Stimulated activated CD4-positive, alpha-beta T cell treated with anti-CD3 and anti-CD28 coated beads, TNF-alpha, amount 100 ng/mL, for 48 hours (primary cell): ENCODE measurements at regions not wholly inside any gene's neighbourhood (a gene's known extent, or its start where the extent isn't known, plus 50 kb on each side); places are given as distances from the start of the nearest gene placed in this dataset.
"Not testable (repeated sequence)": the region's sequence is repeated elsewhere in the genome, so short reads cannot be mapped to it uniquely, and the experiment has no call there.

Experiments used
- DNase-seq, 3 donors: peaks; one replicate each; pipeline ENCODE4 v3.0.0-alpha.2; 2020; ENCODE audit warnings: low read depth in 3 of 3

DNA sequence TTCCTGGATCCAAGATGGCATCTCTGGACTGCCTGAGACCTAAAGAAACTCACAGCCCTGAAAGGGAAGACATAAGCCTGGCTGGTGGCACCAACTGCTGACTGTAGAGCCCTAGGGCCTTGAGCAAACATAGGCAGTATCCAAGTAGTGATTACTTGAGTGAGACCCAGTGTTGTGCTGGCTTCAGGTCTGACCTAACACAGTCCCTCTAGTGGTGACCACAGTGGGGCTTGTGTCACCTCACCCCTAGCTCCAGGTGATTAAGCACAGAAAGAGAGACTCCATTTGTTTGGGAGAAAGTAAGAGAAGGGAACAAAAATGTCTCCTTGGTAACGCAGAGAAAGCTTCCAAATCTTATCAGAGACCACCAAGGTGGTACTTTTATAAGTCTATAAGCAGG lies 496.3 kb upstream of the HTR2C start:
- DNase-seq: no peak

DNA sequence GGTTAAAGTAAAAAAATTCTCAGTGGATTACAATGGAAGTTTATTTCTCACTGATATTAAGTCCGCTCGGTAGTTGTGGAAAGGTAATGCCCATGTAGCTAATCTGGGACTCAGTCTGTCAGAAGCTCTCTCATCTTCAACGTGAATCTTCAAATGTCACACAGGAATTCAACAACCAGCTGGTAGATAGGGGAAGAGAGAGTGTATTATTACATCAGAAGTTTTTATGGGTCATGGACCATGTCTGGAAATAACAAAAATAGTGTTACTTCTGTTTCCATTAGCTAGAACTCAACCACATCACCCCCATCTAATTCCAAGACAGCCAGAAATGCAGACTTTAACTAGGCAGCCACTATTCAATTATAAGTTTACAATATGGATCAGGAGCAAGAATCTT lies 506.1 kb upstream of the HTR2C start:
- no peak for DNase-seq

DNA sequence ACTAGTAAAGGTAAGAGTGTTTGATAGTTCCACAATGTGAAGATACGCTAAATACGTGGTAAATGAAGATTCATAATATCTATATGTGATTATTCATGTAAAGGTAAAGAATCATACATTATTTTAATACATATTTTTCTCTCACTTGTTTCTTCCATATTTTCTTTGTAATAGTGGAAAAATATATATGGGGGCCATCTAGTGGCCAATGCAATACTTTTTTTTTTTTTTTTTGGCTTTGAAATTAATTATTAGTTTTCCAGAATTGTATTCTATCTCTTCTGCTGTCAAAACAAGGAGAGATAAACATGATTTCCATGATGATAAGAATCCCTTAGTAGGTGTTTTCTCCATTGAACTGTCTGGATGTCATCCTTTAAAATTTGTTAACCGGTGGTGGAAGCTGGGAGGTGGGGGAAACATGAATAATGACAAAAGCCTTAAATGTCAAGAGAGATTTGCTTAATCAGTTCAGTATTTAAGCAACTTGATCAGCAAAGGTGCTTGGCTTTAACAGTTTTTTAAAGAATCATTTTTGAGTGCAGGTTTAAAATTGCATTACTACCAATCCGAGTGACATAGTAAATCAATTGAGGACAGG lies 508.7 kb upstream of the HTR2C start:
- no peak for DNase-seq

DNA sequence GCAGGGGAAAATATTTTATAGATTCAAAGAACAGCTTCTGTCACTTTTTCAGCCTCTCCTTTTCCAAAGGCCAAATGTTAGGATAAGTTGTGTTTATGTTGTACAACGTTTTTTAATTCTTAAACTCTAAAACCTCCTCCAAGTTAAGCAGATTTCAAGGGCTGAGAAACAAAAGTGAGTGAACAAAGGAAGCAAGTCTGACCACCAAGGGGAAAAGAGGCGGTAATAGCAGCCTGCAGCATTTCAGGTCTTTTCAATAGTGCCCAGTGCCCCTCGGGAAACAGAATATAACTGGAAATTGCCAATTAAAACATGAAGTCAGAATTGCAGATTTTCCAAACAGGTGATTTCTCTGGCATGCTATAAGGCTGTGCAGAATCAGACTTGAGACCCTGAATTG lies 510.0 kb upstream of the HTR2C start:
- no peak for DNase-seq

DNA sequence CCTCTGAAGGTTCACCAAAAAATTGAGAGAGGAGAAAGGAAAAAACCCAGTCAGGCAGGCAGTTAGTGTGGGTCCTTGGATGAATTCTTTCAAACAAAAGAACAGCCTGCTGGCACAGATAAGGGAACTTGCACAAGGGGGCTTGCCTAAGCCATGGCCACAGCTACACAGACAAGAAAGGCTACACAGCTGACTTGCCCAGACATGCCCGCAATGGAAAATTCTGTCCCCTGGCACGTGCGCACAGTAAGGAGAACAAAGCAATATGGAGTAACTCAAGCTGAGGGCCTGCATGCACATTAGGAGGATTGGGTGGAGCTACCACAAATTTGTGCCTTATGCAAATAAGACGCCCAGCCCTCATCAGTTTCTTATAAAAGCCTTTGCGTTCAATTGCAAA lies 512.5 kb upstream of the HTR2C start:
- DNase-seq: no peak

- DNase-seq: no peak
These were observed 518.2 kb upstream of the HTR2C start for GRCh38 chrX:114065577-114066223.

DNA sequence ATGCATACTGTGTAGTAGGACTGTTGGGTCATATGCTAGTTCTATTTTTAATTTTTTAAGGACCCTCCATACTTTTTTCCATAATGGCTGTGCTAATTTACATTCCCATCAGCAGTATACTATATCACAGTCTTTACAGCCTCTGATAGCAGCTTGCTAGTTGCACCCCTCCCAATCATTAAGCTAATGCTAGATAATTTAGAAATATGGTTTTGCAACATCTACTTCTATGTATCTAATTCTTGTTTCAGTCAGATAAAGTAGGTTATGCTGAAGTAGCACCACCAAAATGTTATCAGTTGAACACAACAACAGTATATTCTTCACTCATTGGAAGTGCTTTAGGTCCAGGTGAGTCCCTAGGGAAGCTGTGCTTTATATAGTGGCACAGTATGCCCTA lies 522.7 kb upstream of the HTR2C start:
- no peak for DNase-seq

- no peak for DNase-seq
These were observed 524.9 kb upstream of the HTR2C start for GRCh38 chrX:114058988-114059418.

DNA sequence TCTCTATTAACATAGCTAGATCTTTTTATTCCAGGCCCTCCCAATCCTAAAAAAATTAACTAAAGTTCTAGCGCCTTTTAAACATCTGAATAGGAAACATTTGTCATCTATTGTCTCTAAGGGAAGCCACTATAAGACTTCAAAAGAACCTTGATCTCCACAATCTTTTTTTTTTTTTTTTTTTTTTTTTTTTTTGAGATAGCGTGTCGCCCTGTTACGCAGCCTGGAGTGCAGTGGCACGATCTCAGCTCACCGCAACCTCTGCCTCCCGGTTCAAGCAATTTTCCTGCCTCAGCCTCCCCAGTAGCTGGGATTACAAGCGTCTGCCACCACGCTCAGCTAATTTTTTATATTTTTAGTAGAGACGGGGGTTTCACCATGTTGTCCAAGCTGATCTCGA lies 526.5 kb upstream of the HTR2C start:
- not testable (repeated sequence) for DNase-seq

DNA sequence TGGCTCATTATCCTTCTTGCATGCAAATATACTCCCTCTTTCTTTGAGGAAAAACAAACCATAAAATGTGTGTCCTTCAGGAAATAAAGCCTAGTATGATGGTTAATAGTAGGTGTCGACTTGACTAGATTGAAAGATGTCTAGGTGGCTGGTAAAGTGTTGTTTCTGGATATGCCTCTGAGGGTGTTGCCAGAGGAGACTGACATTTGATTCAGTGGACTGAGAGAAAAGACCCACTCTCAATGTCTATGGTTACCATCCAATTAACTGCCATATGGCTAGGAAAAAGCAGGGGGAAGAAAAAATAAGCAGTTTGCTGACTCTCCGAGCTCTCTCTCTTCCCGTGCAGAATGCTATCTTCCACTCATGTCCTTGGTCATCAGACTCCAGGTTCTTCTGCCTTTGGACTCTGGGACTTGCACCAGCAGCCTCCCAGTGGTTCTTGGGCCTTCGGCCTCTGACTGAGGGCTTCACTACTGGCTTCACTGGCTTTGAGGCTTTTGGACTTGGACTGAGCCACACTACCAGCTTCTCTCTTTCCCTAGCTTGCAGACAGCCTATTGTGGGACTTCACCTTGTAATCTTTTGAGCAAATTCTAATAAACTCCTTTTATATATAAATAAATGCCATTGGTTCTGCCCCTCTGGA lies 532.1 kb upstream of the HTR2C start:
- no peak for DNase-seq

DNA sequence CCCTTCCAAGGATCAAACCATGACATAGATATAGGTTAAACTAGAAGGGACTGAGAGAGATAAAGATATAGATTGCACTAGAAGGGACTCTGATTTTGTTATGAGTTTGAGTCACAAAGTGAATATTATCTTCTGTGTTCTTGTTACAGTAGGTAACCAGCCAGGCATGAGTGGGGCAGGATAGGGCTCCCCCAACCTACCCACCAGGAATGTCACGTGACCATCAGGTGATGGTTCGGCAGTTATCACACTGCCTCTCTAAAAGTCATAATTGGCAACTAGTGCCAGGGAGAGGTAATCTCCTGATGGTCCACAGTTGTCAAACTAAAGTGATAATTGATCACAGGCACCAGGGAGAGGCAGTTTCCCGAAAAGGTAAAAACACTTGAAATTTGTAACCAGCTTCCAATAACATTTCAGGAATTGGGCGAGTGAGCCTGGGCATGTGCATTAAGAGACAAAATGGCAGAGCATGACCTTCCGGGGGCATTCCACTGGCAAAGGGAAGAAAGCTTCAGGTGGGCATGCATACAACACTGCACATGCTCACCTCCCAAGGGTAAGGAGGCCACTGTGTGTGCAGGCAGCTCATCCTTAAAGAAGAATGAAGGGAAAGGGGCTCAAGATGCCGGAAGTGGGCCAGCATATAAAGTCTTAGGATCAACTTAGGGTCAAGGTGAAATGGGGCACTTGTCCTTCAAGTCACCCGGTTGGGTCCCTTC lies 533.6 kb upstream of the HTR2C start:
- no peak for DNase-seq

DNA sequence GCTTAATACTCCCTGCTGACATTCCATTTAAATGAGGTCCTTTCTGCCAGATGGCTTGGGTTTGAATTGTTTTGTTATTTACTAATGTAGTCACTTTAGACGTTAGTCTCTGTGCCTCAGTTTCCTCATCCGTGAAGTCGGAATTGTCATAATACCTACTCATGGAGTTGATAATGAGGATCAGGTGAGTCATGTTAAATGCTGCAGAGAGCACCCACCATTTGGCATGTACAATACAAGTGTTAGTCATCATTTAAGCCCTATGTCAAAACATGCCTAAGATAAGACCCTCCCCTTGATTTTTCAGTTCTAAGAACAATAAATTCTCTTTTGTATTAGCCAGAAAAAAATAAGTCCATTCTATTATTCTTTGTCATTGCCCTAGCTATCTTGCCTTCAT lies 534.8 kb upstream of the HTR2C start:
- DNase-seq: no peak

DNA sequence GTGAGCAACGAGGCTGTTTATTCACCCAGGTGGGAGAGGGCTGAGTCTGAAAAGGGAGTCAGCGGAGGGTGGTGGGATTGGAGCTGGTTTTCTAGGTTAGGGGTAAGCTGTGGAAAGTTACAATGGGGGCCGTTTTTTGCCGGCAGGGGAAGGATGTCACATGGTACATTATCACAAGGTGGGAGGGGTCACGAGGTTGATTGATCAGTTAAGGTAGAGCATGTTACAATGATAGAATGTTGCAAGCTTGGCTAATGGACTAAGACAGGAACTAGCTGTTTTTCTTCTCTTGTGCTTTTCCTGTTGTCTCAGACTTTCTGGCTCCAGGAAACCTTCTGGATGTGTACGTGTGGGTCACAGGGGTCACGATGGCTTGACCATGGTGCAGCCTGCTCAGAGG lies 536.3 kb upstream of the HTR2C start:
- DNase-seq: no peak

DNA sequence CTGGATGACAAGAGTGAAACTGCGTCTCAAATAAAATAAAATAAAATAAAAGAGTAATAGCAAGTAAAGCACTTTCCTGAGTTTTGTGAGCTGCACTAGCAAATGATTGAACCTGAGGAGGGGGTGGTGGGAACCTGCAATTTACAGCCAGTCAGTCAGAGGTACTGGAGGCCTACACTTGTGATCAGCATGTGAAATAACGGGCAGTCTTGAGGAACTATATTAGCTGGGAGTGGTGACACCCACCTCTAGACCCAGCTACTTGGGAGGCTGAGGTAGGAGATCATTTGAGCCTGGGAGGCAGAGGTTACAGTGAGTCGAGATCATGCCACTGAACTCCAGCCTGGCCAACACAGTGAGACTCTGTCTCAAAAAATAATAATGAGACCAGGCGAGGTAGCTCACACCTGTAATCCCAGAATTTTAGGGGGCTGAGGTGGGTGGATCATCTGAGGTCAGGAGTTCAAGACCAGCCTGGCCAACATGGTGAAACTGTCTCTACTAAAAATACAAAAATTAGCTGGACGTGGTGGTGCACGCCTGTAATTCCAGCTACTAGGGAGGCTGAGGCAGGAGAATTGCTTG lies 537.1 kb upstream of the HTR2C start:
- DNase-seq: no peak

GRCh38 chrX:114041470-114041869 lies 542.4 kb upstream of the HTR2C start:
- not testable (repeated sequence) for DNase-seq

DNA sequence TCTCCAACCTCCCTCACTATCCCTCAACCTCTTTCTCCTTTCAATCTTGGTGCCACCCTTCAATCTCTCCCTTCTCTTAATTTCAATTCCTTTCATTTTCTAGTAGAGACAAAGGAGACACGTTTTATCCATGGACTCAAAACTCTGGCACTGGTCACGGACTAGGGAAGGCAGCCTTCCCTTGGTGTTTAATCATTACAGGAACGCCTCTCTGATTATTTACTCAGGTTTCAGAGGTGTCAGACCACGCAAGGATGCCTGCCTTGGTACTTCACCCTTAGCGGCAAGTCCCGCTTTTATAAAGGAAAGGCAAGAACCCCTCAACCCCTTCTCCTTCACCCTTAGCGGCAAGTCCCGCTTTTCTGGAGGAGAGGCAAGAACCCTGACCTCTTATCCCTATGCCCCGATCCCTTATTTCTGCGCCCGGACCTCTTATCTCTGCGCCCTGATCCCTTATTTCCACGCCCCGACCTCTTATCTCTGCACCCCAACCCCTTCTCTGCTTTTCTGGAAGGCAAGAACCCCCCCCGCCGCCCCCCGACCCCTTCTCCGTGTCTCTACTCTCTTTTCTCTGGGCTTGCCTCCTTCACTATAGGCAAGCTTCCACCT lies 543.1 kb upstream of the HTR2C start:
- DNase-seq: not testable (repeated sequence)

GRCh38 chrX:114040111-114040510 lies 543.8 kb upstream of the HTR2C start:
- DNase-seq: not testable (repeated sequence)

GRCh38 chrX:114038358-114038757 lies 545.5 kb upstream of the HTR2C start:
- DNase-seq: no peak

GRCh38 chrX:114037515-114037914 lies 546.4 kb upstream of the HTR2C start:
- DNase-seq: no peak

DNA sequence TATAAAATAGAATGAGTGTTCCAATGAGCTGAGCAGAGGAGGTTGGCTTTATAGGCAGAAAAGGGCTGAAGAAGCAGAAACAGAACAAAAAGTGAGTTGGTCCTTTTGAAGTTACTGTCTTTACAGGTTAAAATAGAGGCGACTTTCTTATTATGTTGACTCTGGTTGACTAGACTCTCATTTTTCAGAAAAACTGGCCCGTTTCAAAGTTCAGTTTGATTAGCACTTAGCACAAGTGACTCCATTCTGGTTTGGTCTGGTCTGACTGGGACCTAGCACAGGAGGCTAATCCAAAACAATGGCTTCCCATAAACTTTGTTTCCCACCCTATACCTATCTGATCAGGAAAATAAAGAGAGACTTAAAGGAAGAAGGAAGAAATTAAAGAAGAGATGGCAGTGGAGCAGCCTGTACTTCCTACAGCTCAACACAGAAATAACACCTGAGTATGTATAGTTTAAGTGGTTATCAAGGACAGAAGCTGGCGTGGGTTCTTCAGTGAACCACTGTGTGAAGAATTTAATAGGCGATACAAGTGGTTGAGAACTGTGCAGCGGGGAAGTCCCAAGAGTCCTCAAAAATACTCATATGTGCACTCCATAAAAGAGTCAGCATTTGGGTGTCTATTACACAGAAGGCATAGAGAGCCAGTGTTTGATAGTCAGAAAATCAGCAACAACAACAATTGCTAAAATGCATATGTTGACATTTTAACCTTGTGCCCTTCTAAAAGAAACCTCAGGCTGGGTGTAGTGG lies 554.8 kb upstream of the HTR2C start:
- no peak for DNase-seq

DNA sequence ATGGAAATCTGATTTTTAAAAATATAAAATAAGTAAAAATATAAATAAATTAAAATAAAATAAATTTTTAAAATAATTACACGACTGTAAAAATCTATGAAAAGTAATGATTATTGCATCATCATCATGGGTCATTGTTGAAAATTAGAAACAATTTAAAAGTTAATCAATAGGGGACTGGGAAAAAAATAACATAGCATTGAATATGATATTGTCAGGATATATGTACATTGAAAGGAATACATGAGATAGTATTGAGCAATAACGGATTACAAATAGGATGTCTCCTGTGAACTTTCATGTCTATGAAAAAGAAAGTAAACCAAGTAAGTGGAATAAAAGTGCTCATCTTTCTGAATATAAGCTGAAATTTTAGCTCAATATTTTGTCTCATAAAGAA lies 566.8 kb upstream of the HTR2C start:
- DNase-seq: no peak
